HG02852 (cell line): ENCODE measurements at regions not wholly inside any gene's neighbourhood (a gene's known extent, or its start where the extent isn't known, plus 50 kb on each side); places are given as distances from the start of the nearest gene placed in this dataset.
"Not testable (repeated sequence)": the region's sequence is repeated elsewhere in the genome, so short reads cannot be mapped to it uniquely, and the experiment has no call there.

Experiments
- ATAC-seq: cut with Tn5 transposase; IDR thresholded peaks from one replicate; pipeline ENCODE4 v1.9.1; 2021; ENCODE audit warnings: mild to moderate bottlenecking, moderate library complexity; ENCODE audit not compliant: unreplicated experiment

DNA sequence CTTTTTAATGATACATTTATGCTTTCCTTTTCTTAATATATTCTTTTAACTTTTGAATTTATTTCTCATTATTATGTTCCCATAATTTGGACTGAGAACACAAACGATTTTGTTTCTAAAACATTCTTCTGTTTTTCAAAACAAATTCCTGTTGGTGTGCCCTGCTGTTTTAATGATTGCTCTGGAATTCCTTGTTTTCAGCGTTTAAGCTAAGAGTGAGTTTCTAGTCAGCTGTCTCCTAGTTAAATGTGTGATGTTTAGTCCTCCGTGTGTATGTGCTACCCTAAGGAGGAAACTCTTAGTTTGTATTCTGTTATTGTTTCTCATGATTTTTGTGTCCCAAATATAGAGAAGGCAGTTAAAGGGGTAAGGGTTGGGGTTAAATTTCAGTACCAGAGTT is 306.1 kb upstream of the RGS17 start:
- ATAC-seq = no peak

- no peak for ATAC-seq
Measured at GRCh38 chr6:153436351-153436750, 305.3 kb upstream of the RGS17 start.

GRCh38 chr6:153435787-153436186 is 304.7 kb upstream of the RGS17 start:
- no peak for ATAC-seq

GRCh38 chr6:153425536-153425935 is 294.5 kb upstream of the RGS17 start:
- ATAC-seq = no peak

DNA sequence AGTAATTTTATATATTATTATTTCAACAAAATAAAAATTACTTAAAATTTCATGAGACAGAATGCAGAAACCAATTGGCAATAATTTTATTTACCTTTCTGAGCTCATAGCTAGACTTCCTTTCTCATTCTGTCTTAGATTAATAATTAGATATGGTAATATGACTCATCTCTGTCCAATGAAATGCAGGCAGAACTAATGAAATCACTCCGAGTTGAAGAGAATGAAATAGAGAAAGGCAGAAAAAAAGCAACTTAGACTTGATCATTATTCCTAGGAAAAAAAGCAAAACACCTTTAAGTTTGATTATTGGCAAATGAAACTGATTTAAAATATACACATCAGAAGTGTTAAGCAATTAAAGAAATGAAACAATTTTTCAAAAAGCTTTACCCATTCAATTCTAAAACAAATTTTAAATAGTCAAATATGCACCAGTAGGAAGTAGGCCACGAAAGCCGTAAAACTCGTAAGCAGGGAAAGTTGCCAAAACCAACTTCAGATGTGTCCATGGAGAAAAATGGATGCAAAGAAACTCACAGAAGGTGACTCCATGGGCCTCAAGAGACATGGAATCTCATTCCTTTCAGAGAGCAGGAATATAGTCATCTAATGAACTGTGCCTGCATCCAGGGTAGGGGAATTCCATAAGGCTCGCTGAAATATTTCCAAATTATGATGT is 293.8 kb upstream of the RGS17 start:
- no peak for ATAC-seq

DNA sequence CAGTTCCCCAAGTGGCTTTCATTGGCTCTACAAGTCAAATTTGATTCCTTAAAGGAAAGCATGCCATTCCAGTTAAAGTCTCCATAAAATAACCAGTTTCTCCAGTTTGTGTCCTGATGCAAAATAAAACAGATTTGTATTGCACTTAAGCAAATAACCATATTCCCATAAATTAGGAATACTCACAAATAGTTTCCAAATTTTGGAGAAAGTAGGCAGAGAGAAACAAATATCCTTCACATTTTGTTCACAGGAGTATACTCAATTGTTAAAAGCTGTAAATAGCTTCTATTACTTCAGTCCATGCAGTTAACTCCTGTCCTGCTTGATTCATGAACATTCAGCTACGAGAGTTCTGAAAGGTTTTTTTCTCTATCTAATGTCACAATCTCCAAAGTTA is 281.4 kb upstream of the RGS17 start:
- ATAC-seq = no peak

DNA sequence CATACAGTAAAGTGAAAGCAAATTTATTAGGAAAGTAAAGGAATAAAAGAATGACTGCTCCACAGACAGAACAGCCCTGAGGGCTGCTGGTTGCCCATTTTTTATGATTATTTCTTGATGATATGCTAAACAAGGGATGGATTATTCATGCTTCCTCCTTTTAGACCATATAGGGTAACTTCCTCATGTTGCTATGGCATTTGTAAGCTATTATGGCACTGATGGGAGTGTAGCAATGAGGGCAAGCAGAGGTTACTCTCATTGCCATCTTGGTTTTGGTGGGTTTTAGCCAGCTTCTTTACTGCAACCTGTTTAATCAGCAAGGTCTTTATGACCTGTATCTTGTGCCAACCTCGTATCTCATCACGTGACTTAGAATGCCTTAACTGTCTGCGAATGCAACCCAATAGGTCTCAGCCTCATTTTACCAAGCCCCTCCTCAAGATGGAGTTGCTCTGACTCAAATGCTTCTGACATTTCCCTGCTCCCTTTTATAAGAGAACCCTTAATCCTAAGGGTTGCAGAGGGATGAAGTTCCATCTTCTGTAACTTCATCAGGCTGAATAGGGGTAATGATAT is 280.1 kb upstream of the RGS17 start:
- no peak for ATAC-seq

DNA sequence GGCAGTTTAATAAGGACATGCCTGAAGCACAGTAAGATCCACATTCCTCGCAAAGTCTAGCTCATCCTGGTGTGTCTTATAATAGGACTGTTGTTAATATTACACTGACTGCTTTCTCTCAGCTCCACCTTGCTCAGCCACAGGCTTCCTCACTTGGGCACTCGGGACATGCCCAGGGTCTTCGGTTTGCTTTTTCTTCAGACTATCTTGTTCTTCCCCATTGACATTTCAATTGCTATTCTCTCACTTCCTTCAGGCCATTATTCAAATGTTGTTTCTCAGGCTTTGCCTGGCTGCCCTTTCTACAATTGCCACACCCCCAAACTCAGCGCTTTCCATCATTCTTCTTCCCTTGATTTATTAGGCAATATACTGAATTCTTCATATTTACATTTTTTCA is 274.8 kb upstream of the RGS17 start:
- no peak for ATAC-seq

GRCh38 chr6:153401751-153402150 is 270.7 kb upstream of the RGS17 start:
- no peak for ATAC-seq

DNA sequence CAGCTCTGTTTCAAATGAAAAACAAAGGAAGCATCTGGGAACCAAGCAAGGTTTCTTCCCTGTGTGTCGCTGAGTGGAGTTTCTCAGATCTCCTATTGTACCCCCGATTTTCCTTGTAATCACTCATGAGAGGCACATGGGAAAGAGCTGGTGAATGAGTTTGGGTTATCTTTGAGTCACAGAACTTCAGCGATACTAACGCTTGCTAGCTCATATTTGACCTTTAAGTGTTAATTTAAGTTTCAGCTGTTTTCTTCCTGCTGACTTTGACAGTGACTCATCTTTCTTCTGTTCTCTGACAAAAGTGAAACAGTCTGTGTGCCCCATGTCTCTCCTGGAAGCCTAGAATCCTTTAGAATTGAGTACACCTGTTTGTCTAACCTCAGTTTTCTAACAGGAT is 261.1 kb upstream of the RGS17 start:
- ATAC-seq = no peak

- no peak for ATAC-seq
Measured at GRCh38 chr6:153373869-153374268, 242.8 kb upstream of the RGS17 start.

DNA sequence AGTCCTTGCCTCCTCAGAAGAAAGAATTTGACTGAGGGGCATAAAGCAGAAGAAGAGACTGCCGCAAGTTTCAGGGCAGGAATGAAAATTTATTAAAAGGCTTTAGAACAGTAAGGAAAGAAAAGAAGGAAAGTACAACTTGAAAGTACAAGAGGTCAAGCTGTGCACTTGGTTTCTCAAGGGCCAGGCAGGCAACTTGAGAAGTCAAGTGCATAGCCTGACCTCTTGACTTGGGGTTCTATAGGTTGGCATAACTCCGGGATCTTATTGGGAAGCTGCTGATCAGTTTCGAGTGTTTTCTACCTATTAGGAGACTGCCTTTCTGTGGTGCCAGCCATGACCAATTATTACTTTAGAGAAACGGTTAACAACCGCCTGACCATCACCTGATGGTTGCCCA is 237.0 kb upstream of the RGS17 start:
- no peak for ATAC-seq

DNA sequence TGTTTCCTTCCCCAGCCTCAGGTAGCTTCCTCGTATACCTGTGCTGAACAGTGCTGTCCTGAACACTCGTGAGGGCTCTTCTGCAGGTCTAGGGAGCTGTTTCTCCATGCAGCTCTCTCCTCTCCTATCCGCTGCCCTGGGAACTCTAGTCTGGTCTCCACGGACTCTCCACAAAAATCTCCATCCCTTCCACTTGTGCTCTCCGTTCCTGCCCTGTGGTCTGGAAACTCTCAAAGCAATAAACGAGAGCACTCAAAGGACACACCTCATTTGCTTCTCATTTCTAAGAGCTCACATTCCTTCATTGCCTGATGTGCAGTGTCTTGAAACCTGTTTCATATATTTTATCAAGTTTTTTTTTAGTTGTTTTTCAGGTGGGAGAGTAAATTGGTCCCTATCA is 235.9 kb upstream of the RGS17 start:
- no peak for ATAC-seq

GRCh38 chr6:153357391-153357790 is 226.3 kb upstream of the RGS17 start:
- ATAC-seq = no peak

- ATAC-seq = no peak
Measured at GRCh38 chr6:153340568-153340967, 209.5 kb upstream of the RGS17 start.

DNA sequence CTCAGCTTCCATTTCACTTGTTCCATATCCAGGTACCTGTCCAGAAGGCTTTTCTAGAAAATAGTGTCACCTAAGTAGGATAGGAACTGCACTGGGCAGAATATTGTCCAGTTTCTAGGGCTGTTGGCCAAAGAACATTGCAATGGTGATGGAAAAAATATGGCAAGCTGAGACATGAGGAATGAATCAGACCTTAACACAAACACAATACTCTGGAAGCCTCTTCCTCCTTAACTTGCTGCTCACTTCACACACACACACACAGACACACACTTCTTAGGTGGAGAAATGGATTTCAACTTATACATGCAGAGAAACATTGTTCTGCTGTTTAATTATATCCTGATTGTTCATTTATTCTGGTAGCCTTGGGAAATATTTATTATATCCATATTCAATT is 203.0 kb upstream of the RGS17 start:
- no peak for ATAC-seq

DNA sequence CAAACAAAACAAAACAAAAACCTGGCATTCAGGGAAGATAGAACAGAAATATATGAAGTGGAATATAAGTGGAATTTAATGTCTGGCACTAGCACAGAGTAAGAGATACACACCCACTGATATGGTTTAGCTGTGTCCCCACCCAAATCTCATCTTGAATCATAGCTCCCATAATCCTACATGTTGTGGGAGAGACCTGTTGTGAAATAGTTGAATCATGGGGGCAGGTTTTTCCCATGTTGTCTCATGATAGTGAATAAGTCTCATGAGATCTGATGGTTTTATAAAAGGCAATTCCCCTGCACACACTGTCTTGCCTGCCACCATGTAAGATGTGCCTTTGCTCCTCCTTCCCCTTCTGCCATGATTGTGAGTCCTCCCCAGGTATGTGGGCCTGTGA is 200.1 kb upstream of the RGS17 start:
- ATAC-seq = not testable (repeated sequence)

DNA sequence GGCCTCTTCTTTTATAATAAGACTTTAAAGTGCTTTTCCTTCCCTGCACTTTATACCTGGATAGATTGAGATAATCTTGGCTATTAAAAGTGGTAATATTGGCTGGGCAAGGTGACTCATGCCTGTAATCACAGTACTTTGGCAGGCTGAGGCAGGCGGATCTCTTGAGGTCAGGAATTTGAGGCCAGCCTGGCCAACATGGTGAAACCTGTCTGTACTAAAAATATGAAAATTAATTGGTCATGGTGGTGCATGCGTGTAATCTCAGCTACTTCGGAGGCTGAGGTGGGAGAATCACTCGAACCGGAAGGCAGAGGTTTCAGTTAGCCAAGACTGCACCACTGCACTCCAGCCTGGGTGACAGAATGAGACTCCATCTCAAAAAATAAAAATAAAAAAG is 197.1 kb upstream of the RGS17 start:
- ATAC-seq = no peak

DNA sequence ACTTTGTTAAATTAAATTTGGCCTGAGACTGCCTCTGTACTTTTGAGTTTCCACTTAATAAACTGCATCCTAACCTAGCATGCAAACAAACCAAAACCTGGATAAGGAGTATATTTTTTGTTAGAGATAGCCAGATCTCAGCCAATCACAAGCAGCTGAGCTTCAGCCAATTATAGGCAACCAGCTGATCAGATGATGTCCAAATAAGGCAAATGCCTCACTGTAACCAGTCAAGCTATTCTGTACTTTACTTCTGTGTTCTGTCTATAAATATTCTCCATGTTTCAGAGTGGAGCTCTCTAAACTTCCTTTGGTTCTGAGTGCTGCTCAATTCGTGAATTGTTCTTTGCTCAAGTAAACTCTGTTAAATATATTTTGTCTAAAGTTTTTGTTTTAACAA is 194.6 kb upstream of the RGS17 start:
- no peak for ATAC-seq

GRCh38 chr6:153312634-153313033 is 181.6 kb upstream of the RGS17 start:
- peak; percentile 68 for ATAC-seq

GRCh38 chr6:153309651-153310050 is 178.6 kb upstream of the RGS17 start:
- ATAC-seq = no peak

- ATAC-seq = no peak
Measured at GRCh38 chr6:153302133-153302532, 171.1 kb upstream of the RGS17 start.

GRCh38 chr6:153301602-153302001 is 170.5 kb upstream of the RGS17 start:
- ATAC-seq = no peak
